GM19328 (cell line): ENCODE measurements at regions not wholly inside any gene's neighbourhood (a gene's known extent, or its start where the extent isn't known, plus 50 kb on each side); places are given as distances from the start of the nearest gene placed in this dataset.
"Not testable (repeated sequence)": the region's sequence is repeated elsewhere in the genome, so short reads cannot be mapped to it uniquely, and the experiment has no call there.

ENCODE experiments used
- ATAC-seq: cut with Tn5 transposase; IDR thresholded peaks from one replicate; pipeline ENCODE4 v1.9.1; 2021; ENCODE audit warnings: mild to moderate bottlenecking, moderate library complexity; ENCODE audit not compliant: unreplicated experiment

DNA sequence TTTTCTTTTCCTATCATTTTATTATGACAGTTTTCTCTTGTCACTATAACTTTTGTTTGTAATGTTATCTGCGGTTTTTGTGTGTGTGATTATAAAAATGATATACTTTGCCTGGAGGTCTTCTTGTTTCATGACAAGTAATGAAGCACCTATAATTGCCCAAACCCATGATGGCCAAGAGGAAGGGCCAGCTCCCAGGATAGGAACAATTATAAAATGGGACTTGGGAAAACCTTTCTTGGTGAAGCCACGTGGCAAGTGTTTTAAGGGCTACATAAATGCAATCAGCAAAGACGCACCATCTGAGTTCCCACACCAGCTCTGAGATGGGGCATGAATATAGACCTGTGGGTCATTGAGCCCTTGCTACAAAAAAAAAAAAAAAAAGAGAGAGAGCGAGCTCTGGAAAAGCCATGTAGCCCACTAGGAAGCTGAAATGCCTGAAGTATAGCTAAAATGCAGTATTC lies 462.6 kb upstream of the RUNX1 start:
- ATAC-seq: no peak

DNA sequence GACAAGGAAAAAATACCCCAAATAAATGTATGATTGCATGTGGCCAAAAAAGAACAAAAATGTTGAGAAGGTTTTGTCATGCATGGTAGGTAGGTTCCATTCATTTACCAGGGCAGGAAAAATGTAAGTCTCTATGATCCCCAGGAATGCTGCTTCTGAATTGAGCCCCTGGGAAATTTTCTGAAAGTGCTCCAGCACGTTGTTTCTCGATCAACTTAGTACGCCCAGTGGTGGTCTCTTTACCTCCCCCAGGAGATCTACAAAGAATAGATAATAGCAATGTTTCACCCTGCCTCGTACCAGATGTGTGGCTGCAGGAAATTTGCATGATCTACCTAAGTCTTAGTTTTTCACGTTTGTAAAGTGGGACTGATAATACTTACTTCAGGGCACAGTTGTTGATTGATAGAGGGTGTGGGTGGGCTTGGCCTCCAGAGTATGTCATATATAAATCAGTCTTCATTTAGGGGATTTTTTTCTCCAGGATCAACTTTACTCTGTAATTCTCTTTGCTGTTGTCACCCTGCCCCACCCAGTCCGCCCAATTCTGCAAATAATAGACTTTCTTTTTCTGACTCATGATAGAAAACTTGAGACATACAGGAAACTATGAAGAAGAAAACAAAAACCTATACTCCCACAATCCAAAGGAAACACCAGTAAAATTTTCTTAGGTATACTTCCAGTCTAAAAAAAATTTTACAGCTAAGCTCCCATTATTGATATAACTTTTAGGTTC lies 462.0 kb upstream of the RUNX1 start:
- no peak for ATAC-seq

DNA sequence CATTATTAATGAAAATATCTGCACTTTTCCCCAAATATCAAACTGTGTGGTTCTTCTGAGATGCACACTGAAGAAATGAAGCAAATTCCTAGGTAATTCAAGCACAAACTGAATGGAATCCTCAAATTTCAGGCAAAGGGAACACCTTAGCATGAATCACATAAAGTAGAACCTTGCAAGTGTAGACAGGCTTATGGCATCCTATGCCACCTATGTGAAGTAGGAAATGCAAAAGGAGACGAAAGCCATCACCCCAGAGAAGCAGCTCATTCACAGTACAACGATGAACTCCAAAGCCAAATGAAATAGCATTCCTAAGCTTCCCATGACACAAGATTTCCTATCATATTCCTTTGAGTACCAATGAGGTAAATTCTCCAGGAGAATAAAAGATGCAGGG lies 461.2 kb upstream of the RUNX1 start:
- no peak for ATAC-seq

DNA sequence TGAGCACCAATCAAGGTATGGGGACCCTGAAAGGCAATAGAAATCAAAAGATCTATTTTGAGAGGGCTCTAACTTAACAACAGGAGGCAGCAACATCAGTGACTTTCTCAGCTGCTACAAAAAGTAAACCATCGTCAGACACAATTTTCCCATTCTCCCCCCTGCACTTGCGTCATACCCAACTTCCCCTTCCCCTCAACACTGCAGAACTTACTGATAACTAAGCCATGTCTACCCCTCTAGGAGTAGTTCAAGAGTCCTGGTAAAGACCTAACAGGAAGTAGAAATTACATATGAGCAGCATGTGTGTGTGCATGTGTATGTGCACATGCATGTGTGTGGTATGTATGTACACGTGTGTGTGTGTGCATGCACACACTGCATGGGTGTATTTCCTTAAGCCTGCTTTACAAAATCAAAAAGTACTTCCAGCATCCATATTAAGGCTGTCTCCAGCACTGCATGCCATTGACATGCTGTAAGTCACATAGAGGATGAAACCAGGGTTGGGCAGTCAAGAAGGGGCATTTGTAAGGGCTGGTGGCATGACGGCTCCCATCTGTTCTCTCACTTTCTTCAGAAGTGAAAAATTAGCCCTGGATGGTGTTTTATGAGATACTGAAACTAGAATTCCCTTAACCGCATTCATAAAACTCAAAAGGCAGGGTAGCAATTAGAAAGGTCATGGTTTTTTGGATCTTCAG lies 460.1 kb upstream of the RUNX1 start:
- no peak for ATAC-seq

DNA sequence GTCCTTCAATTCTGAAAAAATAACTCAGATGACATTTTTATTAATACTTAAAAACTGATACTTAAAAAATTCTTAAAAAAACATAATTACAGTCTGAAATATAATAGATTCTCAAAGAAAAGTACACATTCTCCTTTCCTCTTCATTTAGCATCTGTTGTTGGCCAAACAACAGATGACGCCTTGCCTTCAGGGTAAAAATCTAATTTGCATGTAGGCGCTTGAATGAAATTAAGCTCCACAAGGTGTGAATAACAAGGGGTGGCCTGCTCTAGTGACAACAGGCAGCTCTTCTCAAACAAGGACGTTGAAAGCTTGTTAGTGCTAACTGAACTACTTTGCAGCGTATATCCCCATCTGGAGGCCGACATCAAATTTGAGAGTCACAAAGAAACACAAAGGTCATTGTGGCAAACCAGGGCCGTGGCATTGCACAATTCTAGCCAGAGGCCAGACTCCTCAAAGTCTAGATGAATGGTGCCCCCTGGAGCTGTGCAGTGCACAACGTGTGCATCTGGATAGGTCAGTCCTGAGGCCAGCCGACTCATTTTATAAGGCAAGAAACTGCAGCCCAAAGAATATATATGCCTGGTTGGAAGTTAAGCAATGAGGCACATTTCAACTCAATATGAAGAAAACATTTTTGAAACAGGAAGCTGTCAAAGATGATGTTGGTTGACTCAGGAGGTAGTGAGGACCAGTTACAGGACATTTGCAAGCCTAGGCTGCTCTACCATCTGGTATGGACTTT lies 459.2 kb upstream of the RUNX1 start:
- no peak for ATAC-seq

DNA sequence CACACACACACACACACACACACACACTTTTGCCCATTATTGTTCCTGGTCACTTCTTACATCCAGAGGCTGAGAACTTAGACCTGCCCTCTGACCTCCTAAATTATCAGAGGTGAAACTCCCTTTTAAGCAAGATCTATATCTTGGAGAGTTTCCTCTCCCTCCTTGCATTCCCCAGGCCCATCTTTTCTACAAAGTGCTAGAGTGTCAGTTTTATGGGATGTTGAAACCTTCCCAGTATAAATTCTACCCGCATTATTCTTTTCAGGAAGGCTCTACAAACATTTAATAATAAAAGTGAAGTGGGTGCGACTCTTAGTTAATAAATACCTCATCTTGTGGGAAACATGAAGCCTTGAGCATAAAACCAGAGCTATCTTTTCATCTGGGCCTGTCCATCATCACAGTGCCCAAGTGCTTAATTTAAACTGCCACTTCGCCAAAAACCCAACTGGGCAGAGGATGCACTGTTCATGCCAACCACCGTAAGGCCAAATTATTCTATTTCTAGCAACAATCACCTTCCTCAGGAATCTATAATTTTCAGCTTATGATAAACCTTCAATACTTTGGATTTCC lies 458.2 kb upstream of the RUNX1 start:
- no peak for ATAC-seq

DNA sequence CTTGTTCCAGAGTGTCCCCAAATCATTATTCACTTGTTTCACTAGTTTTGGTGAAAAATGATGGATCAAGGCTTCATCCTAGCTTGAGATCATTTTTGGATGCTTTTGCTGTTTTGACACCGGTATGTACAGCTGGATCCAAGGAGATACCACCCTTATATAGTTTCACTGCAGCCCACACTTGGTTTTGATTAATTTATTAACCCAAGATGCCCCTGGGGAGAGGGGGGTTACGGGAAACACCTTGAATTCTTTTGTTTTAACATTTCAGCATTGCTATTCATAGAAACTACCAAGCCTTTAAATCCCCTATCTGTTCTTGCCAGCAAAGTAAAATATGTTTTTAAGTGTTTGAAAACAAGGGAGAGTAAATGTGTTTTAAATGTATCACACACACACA lies 457.7 kb upstream of the RUNX1 start:
- no peak for ATAC-seq

DNA sequence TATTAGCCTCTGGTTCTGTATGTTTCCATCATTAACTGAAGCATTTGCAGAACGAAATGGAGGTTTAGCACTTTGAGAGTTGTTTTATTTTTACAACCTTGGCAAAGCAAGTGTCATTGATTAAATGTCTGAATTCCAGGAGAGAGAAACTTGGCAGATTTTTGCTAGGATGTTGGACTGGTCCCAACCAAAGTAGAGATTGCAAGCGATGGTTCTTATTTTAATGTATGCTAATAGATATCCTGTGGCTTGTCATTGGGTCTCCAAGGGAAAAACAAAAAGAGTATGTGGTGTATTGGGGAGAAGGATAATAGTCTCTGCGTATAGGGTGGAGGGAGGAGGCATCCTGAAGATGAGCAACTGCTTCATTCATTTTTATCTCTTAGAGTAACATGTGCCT lies 457.2 kb upstream of the RUNX1 start:
- ATAC-seq: no peak

DNA sequence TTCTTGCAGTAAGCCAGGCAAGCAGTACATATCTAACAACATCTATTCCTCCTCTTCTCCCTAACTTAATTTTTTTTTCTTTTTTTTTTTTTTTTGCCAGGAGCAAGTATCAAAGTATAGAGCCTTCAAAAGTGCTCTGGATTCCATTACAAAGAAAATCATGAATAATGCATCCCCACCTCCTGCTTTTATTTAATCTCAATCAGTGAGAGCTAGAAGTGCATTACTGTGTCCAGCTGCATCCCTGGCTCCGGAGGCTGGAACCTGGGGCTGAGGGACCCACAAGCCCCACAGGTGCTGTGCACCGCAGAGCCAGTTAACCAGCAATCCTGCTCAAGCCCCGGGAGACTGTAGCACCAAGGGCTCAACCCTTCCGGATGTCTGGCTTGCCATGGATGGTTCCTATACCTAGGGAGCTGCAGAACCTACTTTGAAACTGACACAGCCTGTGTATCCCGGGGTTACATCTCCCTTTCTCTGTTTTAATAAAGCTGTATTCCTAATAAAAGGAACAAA lies 455.9 kb upstream of the RUNX1 start:
- no peak for ATAC-seq

DNA sequence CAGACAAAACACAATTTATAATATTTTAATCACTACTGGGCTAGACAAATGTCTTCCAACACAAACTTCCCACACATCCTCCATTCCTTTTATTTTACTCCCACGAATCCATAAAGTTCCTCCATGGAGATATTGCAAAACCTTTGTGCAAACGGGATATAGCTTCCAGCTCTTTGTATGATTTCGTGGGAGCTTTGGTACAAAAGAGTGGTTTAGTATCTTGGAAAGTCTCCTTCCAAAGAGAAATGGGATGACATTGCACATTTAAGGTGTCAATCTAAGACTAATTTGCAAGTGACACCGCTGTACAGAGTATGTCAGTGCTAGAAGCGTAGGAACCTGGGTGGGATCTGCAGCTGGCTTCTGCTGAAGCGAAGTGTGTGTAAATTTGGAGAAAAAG lies 455.2 kb upstream of the RUNX1 start:
- ATAC-seq: no peak

DNA sequence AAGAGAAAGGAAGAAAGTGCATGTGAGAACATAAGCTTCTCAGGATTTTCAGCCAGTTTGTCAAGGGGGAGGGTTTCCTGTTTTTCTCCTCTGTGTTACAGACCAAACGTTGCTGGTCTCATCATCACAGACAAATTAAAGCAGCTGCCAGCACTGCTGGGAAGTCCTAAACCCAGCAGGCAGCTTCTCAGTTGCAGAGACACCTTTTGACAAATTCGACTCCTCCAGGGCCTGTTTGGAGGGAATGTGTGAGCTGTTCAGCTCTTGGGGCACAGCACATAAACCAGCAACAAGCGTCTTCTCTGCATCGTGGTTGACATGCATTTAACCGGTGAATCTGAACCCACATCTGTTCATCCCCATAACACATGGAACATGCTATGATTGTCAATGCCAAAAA lies 454.6 kb upstream of the RUNX1 start:
- ATAC-seq: no peak

DNA sequence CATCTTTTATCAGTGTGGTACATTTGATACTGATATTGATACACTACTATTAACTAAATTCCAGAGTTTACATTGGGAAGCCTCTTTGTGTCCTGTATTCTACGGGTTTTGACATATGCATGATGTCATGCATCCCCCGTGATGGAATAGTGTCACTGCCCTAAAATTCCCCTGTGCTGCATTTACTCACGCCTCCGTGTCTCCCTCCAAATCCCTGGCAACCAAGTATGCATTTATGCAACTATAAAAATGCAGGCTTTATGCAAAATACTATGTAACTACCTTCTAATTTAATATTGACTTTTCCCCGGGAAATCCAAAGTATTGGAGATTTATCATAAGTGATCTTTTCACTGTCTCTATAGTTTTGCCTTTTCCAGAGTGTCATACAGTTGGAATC lies 453.7 kb upstream of the RUNX1 start:
- ATAC-seq: no peak

DNA sequence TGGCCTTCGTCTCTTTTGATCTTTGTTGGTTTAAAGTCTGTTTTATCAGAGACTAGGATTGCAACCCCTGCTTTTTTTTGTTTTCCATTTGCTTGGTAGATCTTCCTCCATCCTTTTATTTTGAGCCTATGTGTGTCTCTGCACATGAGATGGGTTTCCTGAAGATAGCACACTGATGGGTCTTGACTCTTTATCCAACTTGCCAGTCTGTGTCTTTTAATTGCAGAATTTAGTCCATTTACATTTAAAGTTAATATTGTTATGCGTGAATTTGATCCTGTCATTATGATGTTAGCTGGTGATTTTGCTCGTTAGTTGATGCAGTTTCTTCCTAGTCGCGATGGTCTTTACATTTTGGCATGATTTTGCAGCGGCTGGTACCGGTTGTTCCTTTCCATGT lies 448.4 kb upstream of the RUNX1 start:
- ATAC-seq: not testable (repeated sequence)

DNA sequence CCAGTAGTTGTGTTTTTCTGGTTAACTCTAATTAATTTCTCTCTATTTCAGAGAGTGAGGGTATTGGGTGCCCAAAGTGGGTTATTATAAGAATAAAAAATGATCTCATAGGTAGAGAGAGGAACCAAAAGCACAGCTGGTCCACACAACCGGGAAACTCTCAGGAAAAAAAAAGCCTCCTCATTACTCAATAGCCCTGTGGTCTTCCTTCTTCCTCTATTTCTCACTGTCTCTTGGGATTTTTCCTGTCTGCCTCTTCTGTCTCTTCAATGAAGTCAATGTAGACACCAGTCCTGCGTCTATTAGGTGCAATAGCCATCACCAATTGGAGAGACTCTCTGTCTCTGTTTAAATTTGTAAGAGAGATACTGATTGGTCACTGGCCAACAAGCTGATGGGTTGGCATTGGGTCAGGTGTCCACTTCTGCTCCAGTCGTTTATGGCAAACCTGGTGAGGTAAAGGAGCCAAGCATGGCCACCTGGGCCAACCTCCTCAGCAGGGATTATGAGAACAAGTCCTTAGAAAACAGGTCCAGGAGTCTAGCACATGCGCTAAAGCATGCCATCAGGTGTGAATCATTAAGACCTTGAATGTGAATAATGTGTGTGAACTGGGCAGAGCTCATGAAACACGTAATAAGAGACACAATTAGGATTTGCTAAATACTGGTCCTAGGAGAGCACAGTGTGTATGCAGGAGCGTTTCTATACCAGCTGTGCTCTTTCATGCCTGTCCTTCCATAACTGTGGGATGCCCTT lies 443.0 kb upstream of the RUNX1 start:
- ATAC-seq: no peak

DNA sequence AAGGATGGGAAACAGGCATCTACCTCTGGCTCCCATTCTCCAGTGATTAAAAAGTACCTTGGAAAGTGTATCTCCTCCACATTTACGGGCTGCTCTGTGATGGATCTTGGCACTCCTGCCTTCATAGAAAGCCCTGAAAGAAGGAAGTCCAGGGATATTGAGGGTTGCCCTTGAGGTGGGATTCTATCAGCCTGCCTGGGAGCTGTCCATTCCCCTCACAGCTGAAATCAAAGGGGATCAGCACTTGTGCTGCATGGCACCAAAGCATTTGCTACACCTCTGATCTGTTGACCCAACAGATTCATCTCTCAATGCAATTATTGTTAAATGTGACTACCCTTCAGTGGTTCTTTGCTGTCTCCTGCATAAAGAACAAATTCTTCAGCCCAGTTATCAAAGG lies 442.0 kb upstream of the RUNX1 start:
- ATAC-seq: no peak

DNA sequence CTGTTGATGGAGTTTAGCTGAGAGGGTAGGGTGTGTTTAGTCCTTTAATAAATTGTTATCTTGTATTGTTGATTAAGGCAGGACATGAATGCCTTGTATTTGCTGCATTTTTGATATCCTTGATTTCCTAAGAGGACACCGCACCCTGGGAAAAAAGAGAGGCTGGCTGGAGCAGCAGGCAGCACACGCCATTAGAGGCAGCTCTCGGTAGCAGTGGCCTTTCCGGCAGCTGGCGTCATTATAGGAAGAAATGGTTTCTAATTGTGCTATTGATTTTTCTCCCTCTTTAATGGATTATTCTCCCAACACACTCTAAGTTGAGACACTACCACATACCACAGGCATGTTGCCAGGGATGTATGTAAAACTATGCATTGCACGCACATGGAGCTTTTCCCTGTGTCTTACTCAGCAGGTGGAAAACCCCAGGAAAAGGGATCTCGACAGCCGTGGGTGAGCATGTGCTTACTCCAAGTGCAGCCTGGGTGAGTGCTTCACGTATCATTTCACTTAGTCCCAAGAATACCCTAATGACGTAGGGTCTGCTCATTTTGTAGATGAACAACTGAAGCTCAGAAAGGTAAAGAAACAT lies 440.4 kb upstream of the RUNX1 start:
- no peak for ATAC-seq

DNA sequence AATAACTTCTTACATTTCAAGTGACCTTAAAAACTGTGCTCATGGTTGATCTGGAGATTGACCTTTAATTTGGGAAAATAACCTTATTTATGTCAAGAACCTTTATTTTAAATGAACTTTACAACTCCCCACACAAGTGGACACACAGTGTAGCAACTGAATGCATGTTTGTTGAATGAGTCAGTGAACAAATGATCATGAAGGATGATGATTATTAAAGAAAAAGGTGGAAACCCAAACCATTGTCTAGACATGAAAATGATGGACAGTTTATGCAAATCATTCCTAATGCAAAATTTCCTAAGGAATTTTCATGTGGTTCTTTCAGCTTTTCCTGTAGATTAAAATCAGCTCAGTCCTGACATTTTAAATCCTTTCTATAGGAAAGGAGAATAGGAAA lies 439.8 kb upstream of the RUNX1 start:
- no peak for ATAC-seq

DNA sequence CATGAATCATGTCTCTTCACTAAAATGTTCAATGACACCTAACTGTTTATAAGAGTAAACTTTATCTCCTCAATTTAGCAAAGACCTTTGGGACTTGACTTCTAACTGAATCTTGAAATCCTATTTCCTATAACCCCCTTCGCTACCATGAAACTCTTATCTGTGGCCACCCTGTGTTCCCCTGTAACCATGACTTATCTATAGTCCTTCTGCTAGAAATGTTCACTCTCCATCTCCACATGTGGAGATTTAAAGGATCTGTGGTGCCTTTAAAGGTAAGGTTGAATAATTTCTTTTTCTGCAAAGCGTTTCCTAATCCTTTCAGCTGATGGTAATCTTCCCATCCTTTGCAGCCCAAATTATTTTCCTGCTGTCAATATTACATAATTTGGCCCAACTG lies 436.3 kb upstream of the RUNX1 start:
- no peak for ATAC-seq

DNA sequence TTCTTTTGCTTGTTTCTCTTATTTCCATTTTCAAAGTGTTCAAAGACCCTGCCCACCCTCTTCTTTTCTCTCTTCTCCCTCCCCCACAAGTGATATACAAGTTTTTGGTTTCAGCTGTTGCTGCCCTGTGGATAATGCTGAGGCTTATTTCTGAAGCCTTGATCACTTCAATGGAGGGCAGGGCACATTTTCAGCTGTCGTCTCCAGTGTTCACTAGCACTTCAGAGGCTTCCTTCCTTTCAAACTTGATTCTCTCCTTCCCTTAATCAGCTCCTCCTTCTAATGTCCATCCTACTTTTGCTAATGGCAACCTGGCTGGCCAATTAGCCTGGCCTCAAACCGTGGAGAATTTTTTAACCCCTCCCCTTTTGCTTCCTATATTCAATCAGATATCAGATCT lies 435.7 kb upstream of the RUNX1 start:
- no peak for ATAC-seq

DNA sequence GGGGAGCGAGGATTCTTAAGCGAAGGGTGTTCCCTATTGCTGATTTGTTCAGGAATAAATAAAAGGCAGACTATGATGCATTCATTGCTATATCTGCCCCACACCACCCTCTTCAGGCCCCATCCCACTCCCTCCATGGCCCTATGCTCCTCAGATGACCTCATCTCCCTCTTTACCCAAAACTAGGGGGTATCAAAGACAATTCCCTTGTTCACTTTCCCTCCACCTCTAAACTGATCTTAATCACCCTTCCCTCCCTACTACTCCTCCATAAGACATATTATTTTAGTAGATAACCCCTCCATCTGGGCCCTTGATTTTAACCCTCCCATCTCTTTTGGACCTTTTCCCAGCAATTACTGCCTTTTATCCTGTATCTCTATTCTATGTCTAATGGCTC lies 434.9 kb upstream of the RUNX1 start:
- ATAC-seq: no peak
